ENCODE measurements at regions not wholly inside any gene's neighbourhood (a gene's known extent, or its start where the extent isn't known, plus 50 kb on each side); places are given as distances from the start of the nearest gene placed in this dataset.
A peak's percentile ranks its signal among the peaks of the same experiment; 100 is the strongest.
"Not testable (repeated sequence)": the region's sequence is repeated elsewhere in the genome, so short reads cannot be mapped to it uniquely, and the experiment has no call there.

- H2AFZ ChIP-seq (ENCODE audit: insufficient read depth, low read depth, low read length, poor library complexity, severe bottlenecking) = no peak overlapping the region
- no peaks in the 10 kb centered on the region for H3K27me3 ChIP-seq (ENCODE audit: control insufficient read depth in 2 of 2, insufficient read depth in 2 of 2, low read length in 2 of 2)
- no peak for DNase-seq
- no peak for TF ChIP-seq CTCF (IDR thresholded peaks at IDR 0.05)
- intact Hi-C loops (cut with micrococcal nuclease) = no loop called here
- H3K9me3 ChIP-seq (replicated peaks in 1 of 2; ENCODE audit: control insufficient read depth in 1 of 2, insufficient read depth in 1 of 2, low read length in 2 of 2) = no peaks in the 10 kb centered on the region
- Mint-ChIP-seq H3K9me3 (peaks cover 0 to 15% (median 4%) of the 10 kb centered on the region in 7 donors), H3K27ac (no peak overlapping the region), H3K4me1 (no peaks in the 10 kb centered on the region), H3K36me3 (no peaks in the 10 kb centered on the region), H3K4me3 (no peak overlapping the region), H3K27me3 (ENCODE audit: low read depth in 3 of 3) (peaks cover 0 to 1% (median under 1%) of the 10 kb centered on the region in 3 donors)
- H4K20me1 ChIP-seq (ENCODE audit: insufficient read depth, low read length) = no peaks in the 10 kb centered on the region
- H3K27ac ChIP-seq (ENCODE audit: low read depth in 1 of 2, low read length in 2 of 2) = no peak overlapping the region
- no peaks in the 10 kb centered on the region for H3K36me3 ChIP-seq (replicated peaks in 1 of 2; ENCODE audit: control insufficient read depth in 1 of 2, insufficient read depth in 2 of 2, low read length in 2 of 2)
- H3K4me2 ChIP-seq (replicated peaks; ENCODE audit: extremely low read depth, low read length, poor library complexity, severe bottlenecking) = no peak overlapping the region
- no peaks in the 10 kb centered on the region for H3K79me2 ChIP-seq (ENCODE audit: insufficient read depth, low read length)
- 90% methylated on average over 4 of the region's 7 CpGs for WGBS (ENCODE audit: insufficient coverage)
- H3K9ac ChIP-seq (ENCODE audit: insufficient read depth, low read length, poor library complexity, severe bottlenecking) = no peak overlapping the region
- H3K4me3 ChIP-seq (replicated peaks in 1 of 3; ENCODE audit: low read depth in 2 of 3, low read length in 3 of 3) = no peak overlapping the region
- H3K4me1 ChIP-seq (ENCODE audit: control insufficient read depth in 1 of 2, insufficient read depth in 2 of 2, low read length in 2 of 2) = no peaks in the 10 kb centered on the region
Measured at GRCh38 chr5:144042156-144042555, 128.3 kb downstream of the YIPF5 start.

DNA sequence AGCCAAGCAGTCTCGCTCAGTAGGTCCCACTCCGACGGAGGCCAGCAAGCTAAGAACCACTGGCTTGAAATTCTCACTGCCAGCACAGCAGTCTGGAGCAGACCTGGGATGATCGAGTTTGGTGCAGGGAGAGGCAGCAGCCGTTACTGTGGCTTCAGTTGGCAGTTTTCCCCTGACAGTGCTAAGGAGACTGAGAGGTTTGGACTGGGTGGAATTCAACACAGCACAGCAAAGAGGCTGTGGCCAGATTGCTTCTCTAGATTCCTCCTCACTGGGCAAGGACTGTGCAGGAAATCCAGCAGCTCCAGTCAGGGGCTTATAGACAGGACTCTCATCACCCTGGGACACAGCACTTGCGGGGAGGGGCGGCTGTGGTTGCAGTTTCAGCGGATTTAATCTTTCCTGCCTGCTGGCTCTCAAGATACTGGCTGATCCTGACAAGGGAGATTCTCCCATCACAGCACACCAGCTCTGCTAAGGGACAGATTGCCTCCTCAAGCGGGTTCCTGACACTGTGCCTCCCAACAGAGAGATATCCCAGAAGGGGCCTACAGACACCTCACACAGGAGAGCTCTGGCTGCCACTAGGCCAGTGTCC lies 122.1 kb downstream of the YIPF5 start:
- Histone ChIP-seq H3K79me2 (ENCODE audit: insufficient read depth, low read length) (no peaks in the 10 kb centered on the region), H3K4me2 (replicated peaks; ENCODE audit: extremely low read depth, low read length, poor library complexity, severe bottlenecking) (no peak overlapping the region), H3K27ac (ENCODE audit: low read depth in 1 of 2, low read length in 2 of 2) (no peak overlapping the region), H3K27me3 (ENCODE audit: control insufficient read depth in 2 of 2, insufficient read depth in 2 of 2, low read length in 2 of 2) (no peaks in the 10 kb centered on the region), H3K9me3 (replicated peaks in 1 of 2; ENCODE audit: control insufficient read depth in 1 of 2, insufficient read depth in 1 of 2, low read length in 2 of 2) (peaks cover 0 to 8% of the 10 kb centered on the region in 2 donors), H4K20me1 (ENCODE audit: insufficient read depth, low read length) (no peaks in the 10 kb centered on the region), H3K9ac (ENCODE audit: insufficient read depth, low read length, poor library complexity, severe bottlenecking) (no peak overlapping the region), H2AFZ (ENCODE audit: insufficient read depth, low read depth, low read length, poor library complexity, severe bottlenecking) (no peak overlapping the region), H3K36me3 (replicated peaks in 1 of 2; ENCODE audit: control insufficient read depth in 1 of 2, insufficient read depth in 2 of 2, low read length in 2 of 2) (no peaks in the 10 kb centered on the region), H3K4me1 (ENCODE audit: control insufficient read depth in 1 of 2, insufficient read depth in 2 of 2, low read length in 2 of 2) (no peaks in the 10 kb centered on the region), H3K4me3 (replicated peaks in 1 of 3; ENCODE audit: low read depth in 2 of 3, low read length in 3 of 3) (no peak overlapping the region)
- WGBS (ENCODE audit: insufficient coverage) = 86% methylated on average over 9 of the region's 9 CpGs
- DNase-seq = no peak
- Mint-ChIP-seq H3K4me3 (no peak overlapping the region), H3K9me3 (peaks cover 2 to 15% (median 9%) of the 10 kb centered on the region in 7 donors), H3K36me3 (no peaks in the 10 kb centered on the region), H3K27me3 (ENCODE audit: low read depth in 3 of 3) (peaks cover 0 to 1% (median 0%) of the 10 kb centered on the region in 3 donors), H3K4me1 (no peaks in the 10 kb centered on the region), H3K27ac (peak overlapping the region in 1 of 7 donors; percentile 41)
- TF ChIP-seq CTCF (IDR thresholded peaks at IDR 0.05) = no peak
- intact Hi-C loops (cut with micrococcal nuclease) = no loop called here

- H3K36me3 ChIP-seq (replicated peaks in 1 of 2; ENCODE audit: control insufficient read depth in 1 of 2, insufficient read depth in 2 of 2, low read length in 2 of 2); H3K9me3 ChIP-seq (replicated peaks in 1 of 2; ENCODE audit: control insufficient read depth in 1 of 2, insufficient read depth in 1 of 2, low read length in 2 of 2); H4K20me1 ChIP-seq (ENCODE audit: insufficient read depth, low read length); H3K4me2 ChIP-seq (replicated peaks; ENCODE audit: extremely low read depth, low read length, poor library complexity, severe bottlenecking); H3K4me1 ChIP-seq (ENCODE audit: control insufficient read depth in 1 of 2, insufficient read depth in 2 of 2, low read length in 2 of 2); intact Hi-C loops (cut with micrococcal nuclease); H3K9ac ChIP-seq (ENCODE audit: insufficient read depth, low read length, poor library complexity, severe bottlenecking); H3K27ac Mint-ChIP-seq; H3K27ac ChIP-seq (ENCODE audit: low read depth in 1 of 2, low read length in 2 of 2); DNase-seq; H3K4me1 Mint-ChIP-seq; H3K36me3 Mint-ChIP-seq; H3K27me3 ChIP-seq (ENCODE audit: control insufficient read depth in 2 of 2, insufficient read depth in 2 of 2, low read length in 2 of 2); H2AFZ ChIP-seq (ENCODE audit: insufficient read depth, low read depth, low read length, poor library complexity, severe bottlenecking); H3K4me3 Mint-ChIP-seq; H3K4me3 ChIP-seq (replicated peaks in 1 of 3; ENCODE audit: low read depth in 2 of 3, low read length in 3 of 3); H3K79me2 ChIP-seq (ENCODE audit: insufficient read depth, low read length); H3K27me3 Mint-ChIP-seq (ENCODE audit: low read depth in 3 of 3): not testable (repeated sequence)
- WGBS (ENCODE audit: insufficient coverage) = 98% methylated on average over 5 of the region's 6 CpGs
- H3K9me3 Mint-ChIP-seq = peaks cover 16 to 30% (median 20%) of the 10 kb centered on the region in 7 donors
Measured at GRCh38 chr5:144055391-144055790, 115.1 kb downstream of the YIPF5 start.
